H54 (cell line): ENCODE measurements at regions not wholly inside any gene's neighbourhood (a gene's known extent, or its start where the extent isn't known, plus 50 kb on each side); places are given as distances from the start of the nearest gene placed in this dataset.

Source experiments
- DNase-seq: peaks from one replicate; pipeline ENCODE4 v3.0.0; 2011; ENCODE audit warnings: low spot score, mixed read lengths; ENCODE audit not compliant: insufficient read length
- FAIRE-seq: peaks from 3 replicates; lab custom pipeline; 2011; peaks lifted over from hg19 to GRCh38; lab: Jason Lieb, UNC
- POLR2A ChIP-seq: IDR thresholded peaks from 2 replicates; pipeline ENCODE4 v1.6.1; 2011; ENCODE audit warnings: low read depth, mild to moderate bottlenecking, low read length

DNA sequence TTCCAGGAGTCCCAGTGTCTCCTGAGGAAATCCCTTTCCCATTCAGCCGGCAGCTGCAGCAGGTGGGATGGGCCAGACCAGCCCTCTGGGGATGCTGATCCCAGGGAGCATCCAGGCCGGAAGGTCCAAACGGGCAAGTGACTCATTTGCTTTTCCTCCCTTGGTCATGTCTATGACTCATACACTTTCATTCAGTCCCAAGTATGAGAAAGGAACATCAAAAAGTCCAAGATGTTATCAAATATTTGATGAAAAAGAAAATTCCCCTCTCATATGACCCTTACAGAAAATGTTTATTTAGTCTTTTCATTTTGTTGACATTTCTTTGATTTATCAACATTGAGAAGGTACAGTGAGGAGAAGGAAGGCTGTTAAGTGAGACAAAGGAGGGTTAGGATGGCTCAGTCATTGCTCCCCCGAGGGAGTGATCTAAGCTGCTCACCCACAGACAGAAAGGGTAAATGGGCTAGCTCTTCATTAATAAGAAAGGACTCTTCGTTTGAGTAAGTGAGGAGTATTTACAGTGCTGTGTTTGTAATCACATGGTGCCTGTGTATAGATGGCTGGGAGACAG is 117.6 kb upstream of the ANKRD55 start:
- DNase-seq: peak; percentile 82
- no peak for TF ChIP-seq POLR2A
- peak; percentile 83 for FAIRE-seq

DNA sequence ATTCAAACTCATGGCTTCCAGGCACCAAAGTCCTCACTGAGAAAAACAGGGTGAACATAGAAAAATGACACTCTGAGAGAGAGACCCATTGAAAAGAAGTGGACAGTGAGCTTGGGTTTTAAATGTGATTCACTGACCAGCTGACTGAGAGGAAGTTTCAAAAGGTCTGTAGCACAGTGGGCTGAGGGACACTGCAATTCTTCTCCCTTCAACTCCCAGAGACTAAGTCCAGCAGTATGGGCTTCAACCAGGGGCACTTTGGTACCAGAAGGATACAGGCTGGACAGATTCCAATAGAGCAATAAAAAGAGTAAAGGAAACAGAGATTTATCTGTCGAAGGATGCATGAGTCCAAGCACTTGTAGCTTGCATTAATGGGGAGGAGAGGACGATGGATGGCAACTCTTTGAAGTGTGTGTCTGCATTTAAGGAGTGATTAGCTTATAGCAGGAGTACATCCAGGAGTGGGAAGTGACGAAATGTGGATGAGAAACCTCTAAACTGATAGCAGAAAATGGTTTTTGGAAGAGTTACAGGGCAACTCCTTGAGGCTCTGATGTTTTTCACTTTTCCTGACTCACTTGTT is 117.0 kb upstream of the ANKRD55 start:
- no peak for TF ChIP-seq POLR2A
- DNase-seq: no peak
- no peak for FAIRE-seq

DNA sequence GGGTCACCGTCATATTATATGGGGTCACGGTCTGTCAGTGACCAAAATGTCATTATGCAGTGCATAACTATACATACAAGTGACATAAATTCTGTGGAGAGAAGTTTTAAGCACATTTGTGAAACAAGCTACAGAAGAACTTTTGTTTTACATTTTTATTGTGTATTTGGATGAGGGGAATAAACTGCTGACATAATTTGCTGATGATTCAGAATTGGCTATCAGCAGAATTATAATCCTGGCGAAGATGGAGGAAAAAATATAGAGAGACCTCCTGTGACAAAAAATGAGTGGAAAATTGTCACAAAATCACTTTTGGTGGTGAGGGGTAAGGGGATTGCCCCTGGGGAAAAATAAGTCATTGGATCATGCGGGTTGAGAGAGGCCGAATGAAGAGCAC is 116.3 kb upstream of the ANKRD55 start:
- no peak for DNase-seq
- FAIRE-seq: no peak
- no peak for TF ChIP-seq POLR2A

DNA sequence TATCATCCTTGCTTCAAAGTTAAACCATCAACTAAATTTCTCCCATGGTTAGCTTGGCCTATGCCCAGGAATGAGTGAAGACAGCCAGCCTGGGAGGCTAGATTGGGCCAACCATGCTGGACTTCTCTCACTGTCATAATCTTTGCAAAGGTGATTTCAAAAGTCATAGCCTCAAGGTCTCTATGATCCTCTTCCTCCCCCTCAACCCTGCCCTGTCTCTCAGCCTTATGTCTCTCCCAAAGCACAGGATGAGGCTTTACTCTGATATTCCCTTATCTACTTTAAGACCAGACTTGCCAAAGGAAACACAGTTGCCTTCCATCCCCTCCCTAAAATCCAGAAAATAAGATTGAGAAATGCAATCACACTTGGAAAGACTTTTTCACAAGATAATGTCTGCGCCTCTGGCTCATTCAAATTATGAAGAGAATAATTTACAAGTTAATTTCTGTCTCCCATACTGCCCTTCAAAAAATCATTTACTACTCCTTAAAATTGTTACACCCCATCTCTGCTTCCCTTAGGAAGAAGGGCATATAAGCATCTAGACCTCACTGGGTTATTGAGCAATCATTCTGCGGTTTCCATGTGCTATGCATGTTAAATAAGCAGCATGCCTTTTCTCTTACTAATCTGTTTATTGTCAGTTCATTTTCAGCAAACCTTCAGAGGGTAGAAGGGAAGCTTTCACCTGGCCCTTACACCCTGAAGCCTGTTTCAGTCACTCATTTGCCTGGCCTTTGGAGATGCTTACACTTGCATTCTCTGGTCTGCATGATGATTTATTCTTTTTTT is 113.8 kb upstream of the ANKRD55 start:
- TF ChIP-seq POLR2A: no peak
- peak; percentile 6 for DNase-seq
- FAIRE-seq: no peak

DNA sequence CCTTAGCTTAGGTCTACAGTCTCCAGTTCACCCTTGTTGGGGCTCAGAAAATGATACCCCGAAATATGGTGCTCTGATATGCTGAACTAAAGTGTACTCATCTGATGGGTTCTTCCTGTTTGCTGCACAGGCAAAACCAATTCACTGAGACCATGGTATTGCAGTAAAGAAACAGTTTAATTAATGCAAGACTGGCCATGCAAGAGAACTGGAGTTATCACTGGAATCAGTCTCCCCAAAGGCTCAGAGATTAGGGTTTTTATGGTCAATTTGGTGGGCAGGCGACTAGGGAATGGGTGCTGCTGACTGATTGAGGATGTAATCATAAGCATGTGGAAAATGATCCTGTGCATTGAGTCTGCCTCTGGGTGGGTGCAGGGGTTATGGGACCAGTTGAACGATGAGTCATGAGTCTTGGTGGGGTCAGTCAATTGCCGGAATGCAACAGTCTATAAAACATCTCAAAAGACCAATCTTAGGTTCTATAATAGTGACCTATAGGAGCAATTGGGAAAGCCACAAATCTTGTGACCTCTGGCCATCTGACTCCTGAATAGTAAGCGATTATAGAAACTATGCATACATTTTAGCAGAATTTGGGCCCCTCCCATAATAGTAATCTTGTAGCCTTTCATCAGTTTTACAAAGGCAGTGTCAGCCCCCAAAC is 113.0 kb upstream of the ANKRD55 start:
- TF ChIP-seq POLR2A: no peak
- FAIRE-seq (no peak), DNase-seq (no peak)

DNA sequence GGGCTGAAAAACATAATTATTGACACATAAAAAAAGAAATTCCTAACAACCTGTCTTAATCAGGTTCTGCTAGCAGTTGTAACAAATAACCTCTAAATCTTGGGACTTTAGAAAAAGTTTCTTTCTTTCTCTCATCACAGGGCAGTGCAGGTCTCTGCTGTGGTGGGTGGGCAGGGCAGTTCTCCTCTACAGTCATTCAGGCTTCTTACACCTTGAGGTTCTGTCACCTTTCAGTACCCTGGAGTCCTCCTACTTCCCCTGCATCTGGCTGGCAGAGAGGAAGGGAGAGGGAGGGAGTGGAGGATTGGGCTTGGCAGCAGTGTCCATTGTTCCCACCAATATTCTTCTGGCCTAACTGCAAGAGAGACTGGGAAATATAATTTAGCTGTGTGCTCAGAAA is 112.2 kb upstream of the ANKRD55 start:
- no peak for FAIRE-seq
- no peak for DNase-seq
- no peak for TF ChIP-seq POLR2A

DNA sequence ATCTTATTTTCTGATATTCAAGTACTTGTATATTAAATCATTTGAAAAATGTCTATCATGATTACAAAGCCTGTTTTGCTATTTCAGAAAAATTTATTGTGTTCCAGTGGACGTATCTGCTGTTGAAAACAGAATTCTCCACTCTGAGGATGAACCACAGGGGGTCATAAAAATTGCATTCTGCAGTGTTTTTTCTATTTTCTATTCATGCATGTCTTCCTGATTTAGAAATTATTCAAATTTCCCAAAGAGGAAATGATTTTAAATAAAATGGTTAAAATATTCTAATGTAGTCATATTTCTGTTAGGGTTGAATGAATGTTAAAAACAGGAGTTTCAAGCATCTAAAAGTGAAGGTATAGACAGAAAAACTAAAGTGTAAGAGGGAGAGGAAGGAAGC is 111.5 kb upstream of the ANKRD55 start:
- FAIRE-seq: no peak
- no peak for TF ChIP-seq POLR2A
- DNase-seq: no peak

DNA sequence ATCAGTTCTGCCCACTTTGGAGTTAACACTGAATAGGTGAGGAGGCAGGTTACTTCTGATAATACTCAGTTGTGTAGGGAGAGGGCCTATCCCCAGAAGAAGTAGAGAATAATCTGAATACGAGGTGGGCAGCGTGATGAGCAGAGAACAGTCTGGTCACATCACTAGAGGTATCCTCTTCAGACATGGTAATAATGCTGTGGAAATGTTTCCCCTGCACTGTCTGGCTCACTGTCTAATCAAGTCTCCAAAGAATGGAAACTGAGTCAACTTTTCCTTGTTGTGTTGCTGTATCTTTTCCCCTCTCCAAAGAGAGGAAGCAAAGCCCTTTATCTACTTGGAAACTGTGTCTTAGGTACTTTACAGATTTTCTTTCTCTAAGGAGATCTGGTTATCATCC is 110.9 kb upstream of the ANKRD55 start:
- FAIRE-seq (no peak), DNase-seq (no peak)
- TF ChIP-seq POLR2A: no peak

DNA sequence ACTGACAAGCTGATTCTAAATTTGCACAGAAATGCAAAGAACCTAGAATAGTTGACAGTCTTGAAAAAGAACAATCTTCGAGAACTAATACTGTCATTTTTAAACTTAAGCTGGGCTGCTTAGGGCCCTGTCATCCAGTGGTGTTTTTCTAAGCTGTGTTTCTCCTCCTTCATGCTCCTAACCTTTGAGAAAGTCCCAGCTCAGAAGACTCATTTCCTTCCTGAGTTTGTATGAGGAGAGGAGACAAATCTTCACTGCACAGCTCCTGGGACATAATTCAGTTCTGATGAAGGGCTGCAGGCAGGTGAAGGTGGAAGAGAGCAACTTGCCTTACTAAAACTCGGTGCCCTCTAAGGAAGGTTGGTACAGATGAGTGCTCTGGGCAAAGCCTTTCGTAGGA is 109.5 kb upstream of the ANKRD55 start:
- FAIRE-seq: no peak
- no peak for TF ChIP-seq POLR2A
- no peak for DNase-seq

DNA sequence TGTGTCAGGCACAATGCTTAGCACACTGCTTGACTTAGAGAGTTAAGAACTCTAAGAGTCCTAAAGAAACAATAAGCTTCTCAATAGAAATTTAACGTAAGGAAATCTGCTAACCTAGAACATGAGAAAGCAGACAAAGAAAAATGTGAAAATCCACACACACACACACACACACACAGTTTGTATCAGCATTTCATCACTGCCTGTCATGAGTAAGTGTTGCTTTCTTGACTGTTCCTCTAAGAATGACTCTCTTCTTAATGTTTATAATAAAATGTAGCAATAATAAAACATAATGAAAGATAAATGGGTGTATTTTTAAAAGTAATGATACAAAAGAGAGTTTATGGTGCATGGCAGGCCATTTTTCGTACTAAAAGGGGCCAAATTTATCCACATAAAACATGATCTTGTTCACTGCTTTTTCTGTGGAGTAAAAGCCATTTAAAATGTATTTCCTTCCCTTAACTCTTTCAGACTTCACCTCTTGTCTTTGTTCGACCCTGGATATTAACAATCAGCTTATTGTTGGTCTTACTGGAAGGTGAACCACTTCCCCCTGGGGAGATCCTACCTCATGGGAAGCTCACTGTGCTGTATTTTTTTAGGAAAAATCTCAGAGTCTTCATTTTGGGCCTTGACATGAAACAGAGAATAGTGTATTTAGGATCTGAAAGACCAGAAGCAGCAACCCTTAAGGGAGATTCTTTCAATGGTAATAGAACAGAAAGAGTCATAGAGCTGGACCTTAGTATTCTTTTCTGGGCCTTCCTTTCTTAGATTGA is 107.3 kb upstream of the ANKRD55 start:
- no peak for TF ChIP-seq POLR2A
- no peak for FAIRE-seq

DNA sequence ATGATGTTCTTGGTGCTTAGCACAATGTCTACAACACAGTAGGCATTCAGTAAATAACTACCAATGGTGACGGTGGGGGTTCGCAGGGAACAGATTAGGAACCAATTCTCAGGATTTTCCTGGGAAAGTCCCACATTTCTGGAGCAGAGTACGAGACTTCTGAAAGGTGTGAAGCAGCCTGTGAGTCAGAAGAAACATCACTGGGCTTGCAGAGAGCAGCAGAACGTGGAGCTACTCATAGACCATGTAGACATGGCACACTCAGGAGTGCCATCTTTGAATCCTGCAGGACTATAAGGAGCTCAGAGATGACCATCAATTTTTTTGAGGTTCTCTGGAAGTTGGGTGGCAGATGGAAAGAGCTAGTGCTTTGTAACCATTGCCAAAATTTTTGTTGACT is 106.6 kb upstream of the ANKRD55 start:
- FAIRE-seq (no peak), DNase-seq (no peak)
- TF ChIP-seq POLR2A: no peak

More for the DNA sequence above, 107.3 kb upstream of the ANKRD55 start:
- no peak for DNase-seq

DNA sequence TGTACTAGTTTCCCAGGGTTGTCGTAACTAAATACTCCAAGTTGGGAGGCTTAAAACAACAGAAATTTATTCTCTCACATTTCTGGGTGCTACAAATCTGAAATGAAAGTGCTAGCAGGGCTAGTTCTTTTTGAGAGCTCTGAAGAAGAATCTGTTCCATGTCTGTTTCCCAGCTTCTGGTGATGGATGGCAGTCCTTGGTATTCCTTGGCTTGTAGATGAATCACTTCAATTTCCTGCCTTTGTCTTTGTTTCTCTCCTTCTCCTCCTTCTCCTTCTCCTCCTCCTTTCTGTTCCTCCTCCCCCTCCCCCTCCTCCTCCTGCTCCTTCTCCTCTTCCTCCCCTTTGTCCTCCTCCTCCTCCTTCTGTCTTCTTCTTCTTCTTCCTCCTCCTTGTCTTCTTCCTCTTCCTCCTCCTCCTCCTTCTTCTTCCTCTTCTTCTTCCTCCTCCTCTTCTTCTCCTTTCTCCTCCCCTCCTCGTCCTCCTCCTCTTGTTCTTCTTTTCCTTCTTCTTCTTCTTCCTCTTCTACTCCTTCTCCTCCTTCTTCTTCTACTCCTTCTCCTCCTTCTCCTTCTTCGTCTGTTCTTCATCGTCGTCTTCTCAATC is 104.7 kb upstream of the ANKRD55 start:
- TF ChIP-seq POLR2A: no peak
- FAIRE-seq (no peak), DNase-seq (no peak)

DNA sequence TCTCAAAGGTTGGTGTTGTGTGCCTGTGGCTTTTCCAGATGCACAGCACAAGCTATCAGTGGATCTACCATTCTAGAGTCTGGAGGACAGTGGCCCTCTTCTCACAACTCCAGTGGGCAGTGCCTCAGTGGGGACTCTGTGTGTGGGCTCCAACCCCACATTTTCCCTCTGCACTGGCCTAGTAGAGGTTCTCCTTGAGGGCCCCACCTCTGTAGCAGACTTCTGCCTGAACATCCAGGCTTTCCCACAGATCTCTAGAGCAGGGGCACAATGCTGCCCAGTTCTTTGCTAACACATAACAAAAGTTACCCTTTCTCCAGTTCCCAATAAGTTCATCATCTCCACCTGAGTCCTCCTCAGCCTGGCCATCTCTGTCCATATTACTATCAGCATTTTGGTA is 102.1 kb upstream of the ANKRD55 start:
- FAIRE-seq: no peak
- DNase-seq: no peak
- TF ChIP-seq POLR2A: no peak
